ENCODE measurements at regions not wholly inside any gene's neighbourhood (a gene's known extent, or its start where the extent isn't known, plus 50 kb on each side); places are given as distances from the start of the nearest gene placed in this dataset.

DNA sequence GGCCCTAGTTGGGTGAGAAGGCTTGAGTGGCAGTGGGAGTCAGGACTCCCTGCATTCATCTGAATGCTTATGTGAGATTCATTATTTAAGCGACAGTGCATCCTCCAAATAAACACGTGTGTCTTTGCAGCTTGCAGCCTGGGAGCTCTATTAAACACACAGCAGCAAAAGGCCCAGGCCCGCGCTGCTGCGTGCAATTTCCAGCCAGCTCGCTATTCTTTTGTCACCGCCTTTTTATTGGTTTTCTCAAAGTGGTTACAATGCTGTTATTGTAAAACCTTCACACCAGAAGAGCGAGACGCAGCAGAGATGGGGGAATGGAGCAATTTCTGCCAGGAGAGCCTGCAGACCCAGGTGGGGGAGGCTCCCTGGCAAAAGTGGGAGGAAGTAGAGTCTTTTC lies 252.5 kb downstream of the BCOR start:
- H3K9me3 ChIP-seq, result no peaks in the 10 kb centered on the region
- DNase-seq, result no peak
- H3K27me3 ChIP-seq, result no peaks in the 10 kb centered on the region
- H3K36me3 ChIP-seq, result no peaks in the 10 kb centered on the region
- no peak overlapping the region for H3K4me3 ChIP-seq

DNA sequence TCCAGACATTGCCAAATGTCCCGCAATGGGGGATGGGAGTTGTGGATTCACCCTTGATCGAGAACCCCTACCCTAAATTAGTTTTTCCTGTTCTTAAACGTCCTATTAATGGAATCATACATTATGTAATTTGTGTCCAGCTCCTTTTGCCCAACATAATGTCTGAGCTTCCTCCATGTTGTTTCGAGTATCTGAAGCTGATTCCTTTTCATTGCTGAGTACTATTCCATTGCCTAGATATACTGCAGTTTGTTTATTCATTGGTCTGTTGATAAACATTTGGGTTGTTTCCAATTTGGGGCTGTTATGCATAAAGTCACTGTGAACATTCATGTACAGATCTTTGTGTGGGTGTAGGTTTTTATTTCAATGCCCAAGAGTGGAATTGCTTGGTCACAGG lies 251.3 kb downstream of the BCOR start:
- DNase-seq, result no peak
- Histone ChIP-seq H3K9me3 (no peaks in the 10 kb centered on the region), H3K4me3 (no peak overlapping the region), H3K27me3 (no peaks in the 10 kb centered on the region), H3K36me3 (no peaks in the 10 kb centered on the region)

DNA sequence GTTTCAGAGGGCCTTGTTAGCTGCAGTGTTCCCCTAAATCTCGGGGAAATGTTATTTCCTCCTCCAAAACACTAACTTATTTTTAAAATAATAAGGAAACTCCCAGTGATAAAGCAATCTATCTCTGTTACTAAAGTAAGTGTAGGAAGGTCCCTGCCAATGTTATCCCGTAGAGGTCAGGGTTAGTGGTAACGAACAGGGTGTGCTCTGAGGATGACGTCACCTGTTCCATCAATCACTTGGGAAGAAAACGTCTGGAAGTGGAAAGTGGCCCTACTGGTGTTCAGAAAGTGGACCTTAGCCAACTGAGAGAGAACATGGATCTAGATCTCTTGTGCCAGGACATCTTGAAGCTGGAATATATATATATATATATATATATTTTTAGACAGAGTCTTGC lies 249.5 kb downstream of the BCOR start:
- H3K27me3 ChIP-seq, result no peaks in the 10 kb centered on the region
- no peaks in the 10 kb centered on the region for H3K9me3 ChIP-seq
- H3K4me3 ChIP-seq, result no peak overlapping the region
- no peaks in the 10 kb centered on the region for H3K36me3 ChIP-seq
- DNase-seq, result no peak

DNA sequence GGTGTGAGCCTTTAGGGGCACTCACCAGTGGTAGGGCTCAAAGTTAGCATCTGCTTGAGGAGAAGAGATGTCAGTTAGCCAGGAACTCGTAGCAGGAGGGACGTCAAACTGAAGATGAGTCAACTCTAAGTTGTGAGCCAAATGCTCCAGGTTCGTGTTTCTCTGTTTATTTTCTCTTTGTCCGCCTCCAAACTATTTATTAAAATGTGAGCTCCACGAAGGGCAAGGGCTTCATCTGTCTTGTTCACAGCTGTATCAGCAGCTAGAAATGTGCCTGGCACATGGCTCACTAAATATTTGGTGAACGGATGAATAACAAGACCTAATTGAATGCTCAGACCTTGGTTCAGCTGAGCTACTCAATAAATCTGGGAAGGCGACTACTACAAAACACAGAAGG lies 248.9 kb downstream of the BCOR start:
- H3K27me3 ChIP-seq, result no peaks in the 10 kb centered on the region
- H3K36me3 ChIP-seq, result no peaks in the 10 kb centered on the region
- no peaks in the 10 kb centered on the region for H3K9me3 ChIP-seq
- peak; percentile 68 for DNase-seq
- H3K4me3 ChIP-seq, result no peak overlapping the region

DNA sequence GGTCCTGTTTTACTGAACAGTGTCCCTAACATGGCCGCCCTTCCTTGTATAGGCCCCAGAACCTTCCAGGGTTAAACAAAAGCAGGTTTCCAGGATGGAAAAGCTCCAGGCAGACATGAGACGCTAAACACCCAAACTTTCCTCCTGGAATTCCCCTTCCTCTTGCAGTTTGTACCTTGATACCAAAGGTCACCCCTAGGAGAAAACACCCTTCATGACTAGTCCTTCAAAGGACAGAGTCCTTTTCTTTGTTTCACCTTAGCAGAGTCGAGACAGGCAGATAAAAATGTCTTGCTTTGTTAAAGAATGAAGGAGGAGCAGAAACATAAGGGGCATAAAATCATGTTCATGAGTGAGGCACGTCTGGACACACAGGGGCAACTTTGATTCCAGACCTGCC lies 247.5 kb downstream of the BCOR start:
- no peak for DNase-seq
- H3K36me3 ChIP-seq, result no peaks in the 10 kb centered on the region
- no peaks in the 10 kb centered on the region for H3K27me3 ChIP-seq
- no peaks in the 10 kb centered on the region for H3K9me3 ChIP-seq
- H3K4me3 ChIP-seq, result no peak overlapping the region

DNA sequence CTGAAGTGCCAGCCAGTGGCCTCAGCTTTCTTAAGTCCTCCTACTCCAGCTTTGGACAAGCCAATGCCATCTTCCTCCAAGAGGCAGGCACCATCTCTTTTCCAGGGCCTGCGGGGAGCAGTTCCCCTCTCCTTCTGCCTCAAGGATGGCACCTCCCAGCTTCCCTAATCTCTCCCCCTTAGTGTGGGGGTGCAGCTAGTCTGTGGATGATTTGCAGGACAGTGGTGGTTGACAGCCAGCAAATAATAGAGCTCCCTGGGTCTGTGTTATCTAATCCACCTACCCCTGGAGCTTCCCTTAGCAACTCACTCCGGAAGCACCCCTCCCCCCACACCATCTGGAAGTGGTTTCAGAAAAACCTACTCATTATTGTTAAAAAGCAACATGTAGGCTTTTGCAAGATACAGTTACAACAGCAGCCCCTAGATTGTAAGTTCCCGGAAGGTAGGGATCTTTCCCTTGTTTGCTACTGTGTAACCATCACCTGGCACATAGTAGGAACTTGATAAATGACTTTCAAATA lies 247.1 kb downstream of the BCOR start:
- Histone ChIP-seq H3K9me3 (no peaks in the 10 kb centered on the region), H3K4me3 (no peak overlapping the region), H3K36me3 (no peaks in the 10 kb centered on the region), H3K27me3 (no peaks in the 10 kb centered on the region)
- DNase-seq, result no peak

DNA sequence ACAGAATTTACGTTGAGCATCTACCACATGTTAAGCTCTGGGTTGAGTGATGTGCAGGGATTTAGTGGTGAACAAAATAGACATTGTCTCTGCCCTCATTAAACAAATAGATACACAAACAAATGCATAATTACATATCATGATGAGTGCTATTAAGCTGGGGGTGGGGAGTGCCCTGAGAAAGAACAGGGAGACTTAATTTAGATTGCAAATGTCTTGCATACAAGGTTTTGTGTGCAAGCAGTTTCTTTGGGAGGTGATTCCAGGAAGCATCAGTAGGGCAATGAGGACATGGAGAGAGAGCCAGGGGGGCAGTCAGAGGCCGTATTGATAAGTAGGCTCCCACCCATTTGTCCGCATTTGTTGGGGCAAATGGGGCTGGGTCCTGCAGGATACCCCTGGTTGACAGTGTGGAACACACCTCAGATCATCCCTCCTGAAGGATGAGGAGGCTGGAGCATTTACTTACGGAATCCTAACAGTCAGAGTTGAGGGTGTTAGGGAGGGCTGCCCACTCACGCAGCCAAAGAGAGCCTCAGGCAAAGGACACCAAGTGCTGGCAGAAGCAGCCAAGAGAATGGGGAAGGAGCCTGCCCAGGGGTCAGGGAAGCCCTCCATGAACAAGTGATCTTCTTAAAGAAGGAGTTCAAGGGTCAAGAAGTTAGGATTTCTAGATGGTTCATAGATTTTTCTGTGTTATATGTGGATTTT lies 245.9 kb downstream of the BCOR start:
- Histone ChIP-seq H3K27me3 (no peaks in the 10 kb centered on the region), H3K36me3 (no peaks in the 10 kb centered on the region), H3K4me3 (no peak overlapping the region), H3K9me3 (no peaks in the 10 kb centered on the region)
- no peak for DNase-seq

DNA sequence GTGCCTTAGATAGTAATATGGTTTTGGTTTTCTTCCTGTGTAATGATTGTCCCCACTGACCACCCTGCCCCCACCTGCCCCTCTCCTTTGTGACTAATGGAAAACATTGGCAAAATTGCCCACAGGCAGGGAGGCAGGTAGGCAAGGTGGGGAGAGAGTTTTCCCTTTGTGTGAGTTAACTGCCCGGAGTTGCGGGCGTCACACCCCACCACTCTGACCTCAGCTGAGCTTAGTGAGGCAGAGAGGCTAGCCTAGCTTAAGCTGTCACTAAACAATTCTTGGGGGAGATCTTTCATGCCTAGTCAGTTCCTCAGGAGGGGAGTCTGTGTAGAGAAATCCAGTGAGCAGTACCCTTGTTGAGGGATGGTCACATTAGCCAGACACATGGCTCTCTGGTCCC lies 245.3 kb downstream of the BCOR start:
- Histone ChIP-seq H3K9me3 (no peaks in the 10 kb centered on the region), H3K36me3 (no peaks in the 10 kb centered on the region), H3K27me3 (no peaks in the 10 kb centered on the region), H3K4me3 (no peak overlapping the region)
- DNase-seq, result no peak

DNA sequence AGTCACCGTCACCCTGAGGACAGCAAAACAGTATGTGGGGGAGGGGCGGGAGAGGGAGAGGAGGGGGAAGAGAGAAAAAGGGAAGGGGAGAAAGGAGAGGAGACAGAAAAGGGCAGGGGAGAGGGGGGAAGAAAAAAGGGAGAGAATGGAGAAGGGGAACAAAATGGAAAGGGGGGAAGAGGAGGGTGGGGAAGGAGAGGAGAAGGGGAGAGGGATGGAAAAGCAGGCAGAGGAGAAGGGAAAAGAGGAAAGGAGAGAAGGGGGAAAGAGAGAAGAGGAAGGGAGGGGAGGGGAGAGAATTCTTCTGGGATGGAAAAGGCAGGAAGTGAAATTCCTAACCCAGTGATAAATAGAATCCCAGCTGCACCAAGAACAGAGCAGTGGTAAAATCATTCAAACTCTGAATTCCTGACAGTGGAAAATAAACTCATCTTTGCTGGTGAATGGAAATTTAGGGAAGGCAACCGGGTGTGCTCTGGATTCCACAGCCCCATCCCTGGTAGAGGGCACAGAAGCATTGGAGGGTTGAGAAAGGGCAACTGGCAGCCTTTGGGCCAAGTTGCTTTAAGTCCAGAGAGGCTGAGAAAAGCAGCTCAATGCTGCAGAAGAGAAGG lies 244.2 kb downstream of the BCOR start:
- H3K9me3 ChIP-seq, result no peaks in the 10 kb centered on the region
- H3K27me3 ChIP-seq, result no peaks in the 10 kb centered on the region
- no peak for DNase-seq
- no peaks in the 10 kb centered on the region for H3K36me3 ChIP-seq
- H3K4me3 ChIP-seq, result no peak overlapping the region

DNA sequence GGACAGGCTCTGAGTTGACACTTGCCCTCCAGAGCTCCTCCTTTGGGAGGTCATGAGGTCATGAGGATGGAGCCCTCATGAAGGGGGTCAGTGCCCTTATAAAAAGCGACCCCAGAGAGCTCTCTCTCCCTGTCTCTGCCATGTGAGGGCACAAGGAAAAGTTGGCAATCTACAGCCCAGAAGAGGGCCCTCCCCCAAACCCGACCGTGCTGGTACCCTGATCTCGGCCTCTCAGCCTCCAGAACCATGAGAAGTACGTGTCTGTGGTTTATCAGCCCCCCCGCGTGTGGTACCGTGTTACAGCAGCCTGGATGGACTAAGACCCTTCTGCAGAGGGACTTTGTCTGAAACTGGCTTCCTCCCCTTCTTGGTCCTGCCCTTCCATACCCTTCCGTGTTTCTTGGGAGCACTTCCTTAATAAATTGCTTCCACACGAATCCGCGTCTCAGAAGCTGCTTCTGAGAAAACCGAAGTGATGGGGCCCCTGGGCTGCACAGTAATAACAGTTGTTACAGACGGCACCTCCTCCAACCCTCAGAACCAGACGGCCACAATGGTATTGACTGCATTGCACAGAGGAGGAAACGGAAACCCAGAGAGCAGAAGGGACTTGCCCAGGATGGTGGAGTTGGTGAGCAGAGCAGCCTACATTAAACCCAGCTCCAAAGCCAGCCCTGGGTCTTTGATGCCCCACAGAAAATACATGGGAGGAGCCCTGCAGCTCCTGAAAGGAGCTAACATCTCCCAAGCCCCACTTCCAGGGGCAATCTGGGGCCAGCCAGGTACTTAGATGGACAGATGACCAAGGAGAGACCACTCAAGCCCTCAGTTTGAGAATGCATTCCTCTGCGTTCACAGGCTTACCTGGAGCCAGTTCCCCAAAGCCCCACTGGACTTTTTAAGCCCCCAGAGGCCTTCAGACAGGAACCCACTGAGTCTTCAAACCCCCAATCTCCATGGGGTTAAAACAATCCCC lies 242.7 kb downstream of the BCOR start:
- no peak for DNase-seq
- Histone ChIP-seq H3K27me3 (no peaks in the 10 kb centered on the region), H3K36me3 (no peaks in the 10 kb centered on the region), H3K9me3 (no peaks in the 10 kb centered on the region), H3K4me3 (no peak overlapping the region)

DNA sequence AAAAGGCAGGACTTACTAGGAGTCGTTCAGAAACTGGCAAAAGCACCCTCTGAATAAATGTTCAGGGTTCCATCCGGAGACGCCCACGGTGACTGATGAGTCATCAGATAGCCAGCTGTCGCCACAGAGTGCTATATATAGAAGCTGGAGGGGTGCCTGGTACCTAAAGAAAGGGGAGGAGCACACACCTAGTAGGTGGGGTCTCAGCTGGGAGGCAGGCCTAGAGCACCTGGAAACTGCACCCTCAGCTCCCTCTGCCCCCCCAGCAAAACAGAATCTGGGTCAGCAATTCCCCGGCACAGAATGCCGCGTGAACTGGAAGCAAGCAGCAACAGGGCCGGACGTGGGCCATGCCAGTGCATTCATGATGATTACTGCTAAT lies 242.0 kb downstream of the BCOR start:
- H3K27me3 ChIP-seq, result no peaks in the 10 kb centered on the region
- H3K36me3 ChIP-seq, result no peaks in the 10 kb centered on the region
- no peak overlapping the region for H3K4me3 ChIP-seq
- peak; percentile 43 for DNase-seq
- H3K9me3 ChIP-seq, result no peaks in the 10 kb centered on the region

DNA sequence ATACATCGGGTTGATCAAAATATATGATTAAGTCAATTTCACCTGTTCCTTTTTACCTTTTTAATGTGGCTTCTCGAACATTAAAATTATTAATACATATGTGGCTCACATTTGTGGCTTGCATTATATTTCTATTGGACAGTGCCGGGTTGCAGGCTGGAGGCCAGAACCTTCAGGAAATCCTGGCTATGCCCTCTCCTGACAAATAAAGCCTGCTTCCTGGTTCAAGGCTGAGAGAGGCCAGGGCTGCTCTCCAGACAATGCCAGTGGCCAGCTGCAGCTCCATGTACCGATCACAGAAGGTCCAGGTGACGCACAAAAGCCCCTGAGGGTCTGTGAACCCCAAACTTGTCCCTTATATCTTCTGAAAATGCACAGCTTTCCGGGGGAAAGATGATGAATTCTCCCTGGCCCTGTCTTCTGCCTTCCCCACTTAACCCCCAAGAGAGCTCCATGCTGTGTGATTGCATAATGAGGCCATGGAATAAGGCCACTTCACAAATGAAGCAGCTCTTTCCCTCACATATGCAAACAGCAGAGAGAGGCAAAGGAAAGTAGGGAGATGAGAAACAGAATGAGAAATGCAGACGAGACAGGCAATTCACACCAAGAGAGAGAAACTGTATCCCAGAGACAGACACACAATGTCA lies 241.2 kb downstream of the BCOR start:
- H3K36me3 ChIP-seq, result no peaks in the 10 kb centered on the region
- H3K9me3 ChIP-seq, result no peaks in the 10 kb centered on the region
- no peaks in the 10 kb centered on the region for H3K27me3 ChIP-seq
- no peak overlapping the region for H3K4me3 ChIP-seq
- peak; percentile 34 for DNase-seq

DNA sequence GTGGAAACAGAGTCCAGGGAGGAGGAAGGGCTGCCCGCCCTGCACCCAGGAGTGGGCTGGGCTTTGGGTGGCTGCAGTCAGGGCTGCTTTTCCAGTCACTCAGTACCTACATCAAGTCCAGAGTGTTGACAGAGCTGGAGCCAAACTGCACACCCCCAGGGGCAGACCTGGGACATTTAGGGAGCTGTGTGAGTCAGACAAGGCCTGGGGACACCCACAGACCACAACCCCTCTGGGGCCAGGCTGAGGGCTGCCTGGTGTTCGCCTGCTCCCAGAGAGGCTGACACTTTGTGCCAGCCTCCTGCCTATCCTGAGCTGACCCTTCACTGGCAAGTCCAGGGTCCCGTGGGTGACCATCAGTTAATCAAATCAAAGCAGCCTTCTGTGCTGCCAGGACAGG lies 240.0 kb downstream of the BCOR start:
- no peaks in the 10 kb centered on the region for H3K36me3 ChIP-seq
- H3K4me3 ChIP-seq, result no peak overlapping the region
- DNase-seq, result no peak
- H3K27me3 ChIP-seq, result no peaks in the 10 kb centered on the region
- no peaks in the 10 kb centered on the region for H3K9me3 ChIP-seq

DNA sequence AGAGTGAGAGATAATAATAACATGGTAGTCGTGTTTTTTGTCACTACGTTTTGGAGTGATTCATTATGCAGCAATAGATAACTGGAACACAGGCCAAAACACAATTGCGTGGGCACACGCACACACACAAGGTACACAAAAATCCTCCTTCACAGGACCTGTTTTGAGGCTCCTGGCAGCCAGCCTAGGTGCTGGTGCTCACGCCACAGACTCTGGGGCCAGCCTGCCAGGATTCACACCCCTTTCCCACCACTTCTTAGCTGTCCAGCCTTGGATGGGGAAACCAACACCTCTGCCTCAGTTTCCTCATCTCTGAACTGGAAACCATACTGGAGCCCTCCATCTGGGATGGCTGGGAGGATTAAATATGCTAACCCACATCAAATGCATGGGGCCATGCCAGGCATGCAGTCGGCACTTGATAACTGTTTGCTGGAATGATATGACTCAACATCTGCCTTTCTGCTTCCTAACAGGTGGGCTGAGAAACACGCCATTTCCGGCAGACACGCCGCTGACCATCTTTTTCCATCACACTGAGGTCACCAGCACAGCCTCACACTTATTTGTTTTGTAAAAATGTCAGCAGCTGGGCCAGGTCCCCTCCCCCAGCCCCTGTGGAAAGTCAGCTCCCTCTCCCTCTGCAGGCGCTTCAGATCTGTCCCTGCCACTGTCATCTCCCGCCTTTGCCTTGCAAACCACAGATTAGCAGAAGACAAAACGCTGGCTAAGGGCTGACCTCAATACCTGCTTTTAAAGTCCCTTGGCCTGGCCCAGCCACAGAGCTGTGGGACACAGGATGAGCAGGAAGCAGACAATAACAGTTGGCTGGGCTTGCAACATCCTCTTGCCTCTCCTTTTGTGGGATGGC lies 237.5 kb downstream of the BCOR start:
- Histone ChIP-seq H3K4me3 (no peak overlapping the region), H3K27me3 (no peaks in the 10 kb centered on the region), H3K9me3 (no peaks in the 10 kb centered on the region), H3K36me3 (no peaks in the 10 kb centered on the region)
- DNase-seq, result peak; percentile 14

DNA sequence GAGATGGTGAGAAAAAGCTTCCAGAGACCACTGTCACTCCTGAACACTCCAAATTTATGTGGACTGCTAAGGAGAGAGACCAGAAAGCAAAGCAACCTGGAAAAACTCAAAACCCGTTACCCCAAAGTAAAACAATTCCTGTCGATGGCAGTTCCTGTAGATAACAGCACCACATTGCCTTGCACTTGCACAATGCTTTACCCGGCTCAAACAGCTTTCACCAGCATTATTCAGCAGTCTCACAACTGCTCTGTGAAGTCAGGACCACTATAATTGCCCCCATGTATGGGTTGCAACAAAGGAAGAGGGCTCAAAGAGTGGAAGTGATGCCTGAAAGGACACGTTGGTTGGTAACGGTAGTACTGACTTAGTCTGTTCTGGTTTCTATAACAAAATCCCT lies 234.8 kb downstream of the BCOR start:
- no peaks in the 10 kb centered on the region for H3K27me3 ChIP-seq
- no peak for DNase-seq

DNA sequence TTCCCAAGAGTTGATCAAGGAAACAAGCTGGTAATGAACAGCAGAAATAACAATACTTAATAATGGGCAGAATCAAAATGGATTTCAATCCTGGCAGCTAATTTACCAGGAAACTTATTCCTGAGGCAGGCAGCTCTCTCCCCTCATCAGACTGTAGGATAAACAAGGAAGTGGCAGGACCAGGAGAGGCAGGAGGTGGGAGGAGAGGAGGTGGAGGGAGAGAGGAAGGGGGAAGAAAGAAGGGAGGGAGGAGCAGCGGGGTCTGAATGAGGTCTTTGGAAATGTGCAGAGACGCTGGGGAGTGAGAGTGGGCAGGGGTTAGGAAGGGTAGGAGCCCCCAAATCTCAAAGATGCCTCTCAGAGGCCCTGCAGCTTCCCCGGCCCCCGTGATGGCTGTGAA lies 231.5 kb downstream of the BCOR start:
- Histone ChIP-seq H3K36me3 (no peaks in the 10 kb centered on the region), H3K4me3 (no peak overlapping the region), H3K9me3 (no peaks in the 10 kb centered on the region), H3K27me3 (no peaks in the 10 kb centered on the region)
- no peak for DNase-seq

More for the DNA sequence above, 234.8 kb downstream of the BCOR start:
- H3K36me3 ChIP-seq, result no peaks in the 10 kb centered on the region
- no peak overlapping the region for H3K4me3 ChIP-seq
- no peaks in the 10 kb centered on the region for H3K9me3 ChIP-seq
